Upper lobe of left lung (tissue), 6 donors: ENCODE measurements at regions not wholly inside any gene's neighbourhood (a gene's known extent, or its start where the extent isn't known, plus 50 kb on each side); places are given as distances from the start of the nearest gene placed in this dataset.

ENCODE experiments used
- ATAC-seq, 2 donors: fragments of 200-7000 bp; cut with Tn5 transposase; one replicate each; pipeline ENCODE4 v1.9.1; 2022; ENCODE audit warnings: mild to moderate bottlenecking in 2 of 2, moderate library complexity in 2 of 2; ENCODE audit not compliant: low FRiP score in 2 of 2
- DNase-seq, 2 donors: peaks; one replicate each; pipeline ENCODE4 v3.0.0-alpha.2; 2019 to 2020
- H3K27ac ChIP-seq, 4 donors: fragments of 200-600 bp; sonication (generic); one replicate each; pipeline ENCODE4 v1.5.1; 2016 to 2019
- H3K27me3 ChIP-seq, 4 donors: fragments of 200-600 bp; sonication (generic); one replicate each; pipeline ENCODE4 v1.5.1; 2017 to 2019
- H3K36me3 ChIP-seq, 4 donors: fragments of 200-600 bp; sonication (generic); one replicate each; pipeline ENCODE4 v1.5.1; 2016 to 2019
- H3K4me1 ChIP-seq, 4 donors: fragments of 200-600 bp; sonication (generic); one replicate each; pipeline ENCODE4 v1.5.1; 2018 to 2019
- H3K4me3 ChIP-seq, 4 donors: fragments of 200-600 bp; sonication (generic); one replicate each; pipeline ENCODE4 v1.5.1; 2017 to 2019; ENCODE audit warnings: mild to moderate bottlenecking in 2 of 4, moderate library complexity in 1 of 4
- H3K9me3 ChIP-seq, 4 donors: fragments of 200-600 bp; sonication (generic); one replicate each; pipeline ENCODE4 v1.5.1; 2018 to 2019
- CTCF ChIP-seq, 6 experiments: fragments of 450-650 bp in 4 of 6; fragments of 200-600 bp in 2 of 6; sonication (generic) in 2 of 6; IDR thresholded peaks; one replicate each; pipeline ENCODE4 v1.5.1; 2016 to 2019; ENCODE audit warnings: antibody characterized with exemption in 6 of 6
- EP300 ChIP-seq, 4 donors: sonication (generic); formaldehyde crosslinking; IDR thresholded peaks; one replicate each; pipeline ENCODE4 v1.5.1; 2017; ENCODE audit warnings: antibody characterized with exemption in 4 of 4, control low read depth in 2 of 4
- POLR2A ChIP-seq, 4 donors: fragments of 450-650 bp; IDR thresholded peaks; one replicate each; pipeline ENCODE4 v1.5.1; 2016 to 2017; ENCODE audit warnings: antibody characterized with exemption in 4 of 4, mild to moderate bottlenecking in 2 of 4
- POLR2AphosphoS5 ChIP-seq, 2 donors: sonication (generic); formaldehyde crosslinking; IDR thresholded peaks; one replicate each; pipeline ENCODE4 v1.5.1; 2017; ENCODE audit warnings: antibody characterized with exemption in 2 of 2
- WGBS, 2 donors: methylation state at CpG; one replicate each; pipeline ENCODE4 v1.1.5; 2017 to 2018; 5-methylcytosine and 5-hydroxymethylcytosine counted together
- donor health status: DM: no; HTN: no; CAD: no; lungs with moderate emphysema.
- donor health status: DM: no; HTN: yes; CAD: no; lungs with severe emphysema.

- Histone ChIP-seq H3K36me3 (no peaks in the 10 kb centered on the region), H3K4me1 (no peaks in the 10 kb centered on the region), H3K4me3 (no peak overlapping the region), H3K27ac (no peak overlapping the region), H3K9me3 (no peaks in the 10 kb centered on the region), H3K27me3 (no peaks in the 10 kb centered on the region)
- WGBS, 2 donors = 78 to 81% methylated on average over 3 of the region's 3 CpGs
- ATAC-seq (no peak), DNase-seq (no peak)
- no peak for TF ChIP-seq EP300 (IDR thresholded peaks at IDR 0.05)
- TF ChIP-seq POLR2AphosphoS5 (IDR thresholded peaks at IDR 0.05) = no peak
- no peak for TF ChIP-seq POLR2A (IDR thresholded peaks at IDR 0.05)
- no peak for TF ChIP-seq CTCF (IDR thresholded peaks at IDR 0.05)
Observed at GRCh38 chr6:50288881-50289280, 239.2 kb upstream of the DEFB112 start.

GRCh38 chr6:50289366-50289765, 239.6 kb upstream of the DEFB112 start:
- no peak for ATAC-seq
- Histone ChIP-seq H3K4me1 (no peaks in the 10 kb centered on the region), H3K9me3 (no peaks in the 10 kb centered on the region), H3K36me3 (no peaks in the 10 kb centered on the region), H3K27me3 (no peaks in the 10 kb centered on the region), H3K4me3 (no peak overlapping the region), H3K27ac (no peak overlapping the region)
- TF ChIP-seq CTCF (IDR thresholded peaks at IDR 0.05) (no peak), POLR2A (IDR thresholded peaks at IDR 0.05) (no peak), POLR2AphosphoS5 (IDR thresholded peaks at IDR 0.05) (no peak), EP300 (IDR thresholded peaks at IDR 0.05) (no peak)
- 69 to 84% methylated on average over 1 of the region's 1 CpG for WGBS, 2 donors
- DNase-seq = no peak

DNA sequence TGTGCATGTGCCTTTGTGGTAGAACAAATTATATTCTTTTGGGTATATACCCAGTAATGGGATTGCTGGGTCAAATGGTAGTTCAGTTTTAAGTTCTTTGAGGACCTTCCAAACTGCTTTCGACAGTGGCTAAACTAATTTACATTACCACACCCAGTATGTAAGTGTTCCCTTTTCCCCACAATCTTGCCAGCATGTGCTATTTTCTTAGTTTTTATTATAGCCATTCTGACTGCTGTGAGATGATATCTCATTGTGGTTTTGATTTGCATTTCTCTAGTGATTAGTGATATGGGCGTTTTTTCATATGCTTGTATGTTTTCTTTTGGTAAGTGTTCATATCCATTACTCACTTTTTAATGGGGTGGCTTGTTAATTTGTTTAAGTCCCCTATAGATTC, 251.6 kb upstream of the DEFB112 start:
- H3K27me3 ChIP-seq = no peaks in the 10 kb centered on the region
- H3K9me3 ChIP-seq = peaks cover 0 to 3% (median 0%) of the 10 kb centered on the region in 4 donors
- TF ChIP-seq POLR2AphosphoS5 (IDR thresholded peaks at IDR 0.05) (no peak), POLR2A (IDR thresholded peaks at IDR 0.05) (no peak), EP300 (IDR thresholded peaks at IDR 0.05) (no peak), CTCF (IDR thresholded peaks at IDR 0.05) (no peak)
- no peaks in the 10 kb centered on the region for H3K4me1 ChIP-seq
- WGBS, 2 donors = 65 to 68% methylated on average over 2 of the region's 2 CpGs
- H3K4me3 ChIP-seq = no peak overlapping the region
- DNase-seq = no peak
- no peaks in the 10 kb centered on the region for H3K36me3 ChIP-seq
- no peak for ATAC-seq
- H3K27ac ChIP-seq = no peak overlapping the region

- TF ChIP-seq CTCF (IDR thresholded peaks at IDR 0.05) (no peak), POLR2AphosphoS5 (IDR thresholded peaks at IDR 0.05) (no peak), POLR2A (IDR thresholded peaks at IDR 0.05) (no peak), EP300 (IDR thresholded peaks at IDR 0.05) (no peak)
- ATAC-seq (no peak), DNase-seq (no peak)
- Histone ChIP-seq H3K27ac (no peak overlapping the region), H3K27me3 (no peaks in the 10 kb centered on the region), H3K9me3 (peaks cover 0 to 3% (median 0%) of the 10 kb centered on the region in 4 donors), H3K36me3 (no peaks in the 10 kb centered on the region), H3K4me3 (no peak overlapping the region), H3K4me1 (no peaks in the 10 kb centered on the region)
Observed at GRCh38 chr6:50305660-50306059, 255.9 kb upstream of the DEFB112 start.

- H3K9me3 ChIP-seq = no peaks in the 10 kb centered on the region
- TF ChIP-seq POLR2AphosphoS5 (IDR thresholded peaks at IDR 0.05) (no peak), CTCF (IDR thresholded peaks at IDR 0.05) (no peak)
- DNase-seq = no peak
- H3K4me3 ChIP-seq = no peak overlapping the region
- H3K27me3 ChIP-seq = no peaks in the 10 kb centered on the region
- ATAC-seq = no peak
- H3K36me3 ChIP-seq = no peaks in the 10 kb centered on the region
- H3K4me1 ChIP-seq = no peaks in the 10 kb centered on the region
- no peak overlapping the region for H3K27ac ChIP-seq
Observed at GRCh38 chr6:50318536-50318935, 268.8 kb upstream of the DEFB112 start.
